NCI-H2107 treated with DMSO at 0.1 percent for 48 hours (cell line): ENCODE measurements at regions not wholly inside any gene's neighbourhood (a gene's known extent, or its start where the extent isn't known, plus 50 kb on each side); places are given as distances from the start of the nearest gene placed in this dataset.
"Not testable (repeated sequence)": the region's sequence is repeated elsewhere in the genome, so short reads cannot be mapped to it uniquely, and the experiment has no call there.

Source experiments
- DNase-seq: peaks from one replicate; lab custom pipeline; 2025; ENCODE audit not compliant: unreplicated experiment; lab: John Stamatoyannopoulos, UW

DNA sequence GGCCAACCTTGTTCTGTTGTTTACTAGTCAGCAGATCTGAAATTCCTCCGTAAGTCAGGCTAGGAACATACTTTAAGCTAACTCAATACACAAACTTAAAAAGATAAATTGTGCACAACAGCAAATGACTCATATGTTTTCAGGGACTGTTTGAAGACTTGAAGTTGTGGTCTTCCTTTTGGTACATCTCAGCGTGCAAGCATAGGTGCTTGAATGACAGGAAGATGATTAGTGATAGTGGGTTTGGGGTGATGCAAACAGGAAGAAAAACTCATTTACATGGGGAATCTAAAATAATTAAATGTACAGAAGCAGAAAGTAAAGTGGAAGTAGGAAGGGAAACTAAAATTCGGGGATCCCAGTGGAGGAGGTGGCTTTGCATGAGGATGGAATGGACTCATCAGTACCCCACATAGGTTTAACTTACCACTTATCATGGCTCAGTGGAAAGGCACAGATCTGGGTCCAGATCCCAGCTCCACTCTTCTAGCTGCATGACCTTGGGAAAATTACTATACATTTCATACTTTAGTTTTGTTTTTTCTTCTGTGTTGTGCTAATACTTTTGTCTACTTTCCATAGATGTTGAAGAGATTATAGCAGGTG is 122.3 kb downstream of the XCL2 start:
- DNase-seq, result no peak

GRCh38 chr1:168420177-168420576 is 123.6 kb downstream of the XCL2 start:
- DNase-seq, result no peak

DNA sequence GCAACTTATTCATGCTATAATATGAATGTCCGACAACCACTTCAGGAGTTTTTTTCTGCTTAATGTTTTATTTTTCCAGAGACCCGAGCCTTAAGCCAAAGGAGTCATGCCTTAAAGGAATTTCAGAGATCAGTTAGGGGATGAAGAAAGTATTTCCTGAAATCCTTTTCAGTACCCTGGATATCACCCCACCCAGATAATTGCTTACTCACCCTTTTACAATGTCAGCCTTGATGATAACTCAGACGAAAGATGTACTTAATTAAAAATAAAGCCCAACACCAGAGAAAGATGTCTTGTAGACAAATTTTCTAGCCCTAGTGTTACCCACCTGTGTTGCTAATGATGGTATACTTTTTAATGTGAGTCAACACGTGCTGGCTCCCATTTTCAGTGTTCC is 124.1 kb downstream of the XCL2 start:
- no peak for DNase-seq

- no peak for DNase-seq
These were observed 127.6 kb downstream of the XCL2 start for GRCh38 chr1:168416220-168416619.

GRCh38 chr1:168414914-168415313 is 128.9 kb downstream of the XCL2 start:
- DNase-seq, result no peak

- no peak for DNase-seq
These were observed 129.8 kb downstream of the TBX19 start for GRCh38 chr1:168410464-168410863.

GRCh38 chr1:168408884-168409283 is 128.2 kb downstream of the TBX19 start:
- no peak for DNase-seq

GRCh38 chr1:168408539-168408865 is 127.8 kb downstream of the TBX19 start:
- no peak for DNase-seq

DNA sequence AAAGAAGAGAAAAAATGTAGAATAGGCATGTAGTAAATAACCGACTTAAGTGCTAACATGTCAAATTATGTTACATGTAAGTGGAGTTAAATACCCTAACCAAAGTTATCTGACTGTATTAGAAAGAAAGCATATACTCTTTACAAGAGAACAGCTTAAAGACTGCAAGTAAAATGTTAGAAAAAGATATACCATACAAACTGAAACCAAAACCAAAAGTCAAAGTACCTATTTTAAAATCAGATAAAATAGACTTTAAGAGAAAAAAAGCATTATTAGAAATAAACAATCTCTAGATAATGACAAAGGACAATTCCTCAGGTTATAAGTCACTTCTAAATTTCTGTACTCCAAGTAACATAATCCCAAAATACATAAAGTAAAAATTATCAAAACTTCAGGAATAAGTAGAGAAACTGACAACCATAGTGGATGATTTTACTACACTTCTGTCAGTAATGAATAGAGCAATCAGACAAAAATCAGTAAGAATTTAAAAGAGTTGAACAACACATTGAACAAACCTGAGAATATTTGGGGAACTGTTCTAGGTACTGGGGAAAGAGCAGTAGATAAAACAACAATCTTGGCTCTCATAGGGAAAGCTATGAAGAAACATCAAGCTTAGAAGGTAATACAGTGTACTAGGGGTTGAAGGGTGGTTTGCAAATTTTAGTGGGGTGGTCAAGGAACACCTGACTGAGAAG is 127.3 kb downstream of the TBX19 start:
- DNase-seq, result no peak

- no peak for DNase-seq
These were observed 125.4 kb downstream of the TBX19 start for GRCh38 chr1:168405906-168406549.

GRCh38 chr1:168403140-168403539 is 122.5 kb downstream of the TBX19 start:
- no peak for DNase-seq

GRCh38 chr1:168402466-168402865 is 121.8 kb downstream of the TBX19 start:
- not testable (repeated sequence) for DNase-seq

DNA sequence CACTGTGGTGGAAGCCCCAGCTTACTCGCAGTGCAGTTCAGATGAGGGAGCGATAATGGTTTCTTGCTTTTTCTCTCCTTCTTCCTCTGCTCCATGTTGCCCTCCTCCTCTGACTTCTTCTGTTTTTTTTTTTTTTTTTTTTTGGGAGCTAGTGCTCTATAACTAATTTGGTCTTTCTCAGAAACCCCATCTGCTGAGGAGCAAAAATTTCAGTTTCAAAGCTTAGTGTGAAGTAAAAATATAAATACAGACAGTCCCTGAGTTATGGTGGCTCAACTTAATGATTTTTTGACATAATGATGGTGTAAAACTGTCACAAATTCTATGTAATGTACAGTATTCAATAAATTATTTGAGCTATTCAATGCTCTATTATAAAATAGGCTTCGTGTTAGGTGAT is 120.7 kb downstream of the TBX19 start:
- no peak for DNase-seq

- DNase-seq, result no peak
These were observed 119.5 kb downstream of the TBX19 start for GRCh38 chr1:168400139-168400538.

DNA sequence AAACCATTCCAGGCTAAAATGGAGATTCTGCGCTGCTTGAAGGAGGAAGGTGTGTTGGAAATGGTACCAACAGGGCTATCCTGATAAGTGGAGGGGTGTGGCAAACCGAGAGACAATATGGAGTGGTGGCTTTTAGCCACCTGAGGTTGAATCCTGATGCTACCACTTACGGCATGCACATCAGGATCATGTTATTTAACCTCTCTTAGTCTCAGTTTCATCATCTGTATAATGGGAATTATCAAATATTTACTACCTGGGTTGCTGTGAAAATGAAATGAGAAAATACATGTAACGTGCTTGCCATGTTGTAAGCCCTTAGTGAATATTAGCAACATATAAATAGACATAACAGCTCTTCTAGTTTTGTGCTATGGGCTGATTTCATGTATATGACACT is 117.1 kb downstream of the TBX19 start:
- no peak for DNase-seq

GRCh38 chr1:168396940-168397684 is 116.4 kb downstream of the TBX19 start:
- DNase-seq, result no peak

- no peak for DNase-seq
These were observed 115.8 kb downstream of the TBX19 start for GRCh38 chr1:168396508-168396907.

- no peak for DNase-seq
These were observed 114.2 kb downstream of the TBX19 start for GRCh38 chr1:168394858-168395257.

- no peak for DNase-seq
These were observed 112.4 kb downstream of the TBX19 start for GRCh38 chr1:168392958-168393549.

DNA sequence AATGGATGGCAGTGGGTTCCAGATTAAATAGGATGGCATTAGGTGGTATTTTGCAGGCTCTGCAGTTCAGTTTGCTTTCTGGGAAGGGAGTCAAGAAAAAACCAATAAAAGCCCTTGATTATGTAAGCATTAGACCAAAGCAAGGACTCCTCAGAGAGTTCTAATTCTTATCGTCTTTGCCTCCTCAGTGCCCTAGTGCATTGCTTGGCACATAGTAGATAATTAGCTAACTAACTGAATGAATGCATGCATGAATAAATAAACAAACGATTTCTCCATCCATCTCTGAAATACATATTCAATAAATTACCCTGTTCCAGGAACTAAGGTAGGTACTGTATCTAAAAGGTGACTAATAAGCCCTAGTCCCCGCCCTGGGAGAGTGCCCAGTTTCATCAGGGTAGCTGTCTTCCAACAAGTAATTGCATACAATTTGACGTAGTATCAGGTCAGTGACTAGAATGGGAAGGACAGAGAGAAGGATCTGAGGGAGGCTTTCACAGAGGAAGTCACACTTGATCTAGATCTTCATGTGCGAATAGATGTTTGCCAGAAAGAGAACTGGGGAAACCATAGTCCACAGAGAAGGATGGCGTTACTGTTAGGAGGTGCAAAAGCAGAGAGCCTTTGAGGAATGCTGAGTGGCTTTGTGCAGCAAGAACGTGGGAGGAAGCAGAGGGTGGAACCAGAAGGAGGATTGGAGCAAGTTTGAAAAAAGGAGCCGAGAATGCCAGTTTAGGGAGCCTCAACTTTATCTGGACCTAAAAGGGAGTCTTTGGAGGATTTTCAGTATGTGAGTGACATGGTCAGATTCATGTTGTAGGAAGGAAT is 111.4 kb downstream of the TBX19 start:
- no peak for DNase-seq

- DNase-seq, result no peak
These were observed 109.6 kb downstream of the TBX19 start for GRCh38 chr1:168390271-168390670.
